Right ventricle myocardium superior (tissue), 1 donor: ENCODE measurements at regions not wholly inside any gene's neighbourhood (a gene's known extent, or its start where the extent isn't known, plus 50 kb on each side); places are given as distances from the start of the nearest gene placed in this dataset.
"Not testable (repeated sequence)": the region's sequence is repeated elsewhere in the genome, so short reads cannot be mapped to it uniquely, and the experiment has no call there.

Source experiments
- ATAC-seq: fragments of 200-7000 bp; cut with Tn5 transposase; one replicate; pipeline ENCODE4 v1.9.1; 2020; ENCODE audit warnings: mild to moderate bottlenecking; ENCODE audit not compliant: poor library complexity
- DNase-seq: peaks from one replicate; pipeline ENCODE4 v3.0.0-alpha.2; 2020
- intact Hi-C: fragments of 100-400 bp; cut with DNase I; formaldehyde crosslinking; loops from one replicate; pipeline ENCODE4 v1.11.2; 2022
- donor health status: DM: no; HTN: yes; CAD: no; lungs with severe emphysema.

DNA sequence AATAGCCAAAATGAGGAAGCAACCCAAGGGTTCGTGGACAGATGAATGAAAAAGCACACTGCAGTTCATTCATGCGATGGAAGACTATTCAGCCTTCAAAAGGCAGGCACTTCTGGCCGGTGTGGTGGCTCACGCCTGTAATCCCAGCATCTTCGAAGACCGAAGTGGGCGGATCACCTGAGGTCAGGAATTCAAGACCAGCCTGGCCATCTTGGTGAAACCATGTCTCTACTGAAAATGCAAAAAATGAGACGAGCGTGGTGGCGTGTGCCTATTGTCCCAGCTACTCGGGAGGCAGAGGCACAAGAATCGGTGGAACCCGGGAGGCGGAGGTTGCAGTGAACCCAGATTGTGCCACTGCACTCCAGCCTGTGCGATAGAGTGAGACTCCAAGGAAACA is 114.1 kb upstream of the HMX1 start:
- intact Hi-C loops, ATAC-seq, DNase-seq: not testable (repeated sequence)

DNA sequence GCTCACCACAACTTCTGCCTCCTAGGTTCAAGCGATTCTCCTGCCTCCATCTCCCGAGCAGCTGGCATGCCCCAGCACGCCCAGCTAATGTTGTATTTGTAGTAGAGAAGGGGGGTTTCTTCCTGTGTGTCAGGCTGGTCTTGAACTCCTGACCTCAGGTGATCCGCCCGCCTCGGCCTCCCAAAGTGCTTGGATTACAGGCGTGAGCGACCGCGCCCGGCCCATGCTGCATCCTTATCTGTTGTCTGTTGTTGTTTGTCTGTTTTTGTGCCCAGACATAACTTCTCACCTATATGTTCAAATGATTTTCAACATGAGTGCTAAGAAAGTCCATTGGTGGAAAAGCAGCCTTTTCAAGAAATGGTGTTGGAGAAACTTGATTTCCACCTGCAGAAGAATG is 113.0 kb upstream of the HMX1 start:
- DNase-seq, intact Hi-C loops, ATAC-seq: not testable (repeated sequence)

DNA sequence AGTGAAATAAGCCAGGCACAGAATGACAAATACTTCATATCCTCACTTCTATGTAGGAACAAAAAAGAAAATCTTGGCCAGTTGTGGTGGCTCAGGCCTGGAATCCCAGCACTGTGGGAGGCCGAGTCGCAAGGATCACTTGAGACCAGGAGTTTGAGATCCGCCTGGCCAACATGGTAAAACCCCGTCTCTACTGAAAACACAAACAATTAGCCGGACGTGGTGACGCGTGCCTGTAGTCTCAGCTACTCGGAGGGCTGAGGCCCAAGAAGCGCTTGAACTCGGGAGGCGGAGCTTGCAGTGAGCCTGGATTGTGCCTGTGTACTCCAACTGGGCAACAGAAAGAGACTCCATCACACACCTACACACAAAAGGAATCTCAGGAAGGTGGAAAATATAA is 112.3 kb upstream of the HMX1 start:
- intact Hi-C loops, ATAC-seq: not testable (repeated sequence)

DNA sequence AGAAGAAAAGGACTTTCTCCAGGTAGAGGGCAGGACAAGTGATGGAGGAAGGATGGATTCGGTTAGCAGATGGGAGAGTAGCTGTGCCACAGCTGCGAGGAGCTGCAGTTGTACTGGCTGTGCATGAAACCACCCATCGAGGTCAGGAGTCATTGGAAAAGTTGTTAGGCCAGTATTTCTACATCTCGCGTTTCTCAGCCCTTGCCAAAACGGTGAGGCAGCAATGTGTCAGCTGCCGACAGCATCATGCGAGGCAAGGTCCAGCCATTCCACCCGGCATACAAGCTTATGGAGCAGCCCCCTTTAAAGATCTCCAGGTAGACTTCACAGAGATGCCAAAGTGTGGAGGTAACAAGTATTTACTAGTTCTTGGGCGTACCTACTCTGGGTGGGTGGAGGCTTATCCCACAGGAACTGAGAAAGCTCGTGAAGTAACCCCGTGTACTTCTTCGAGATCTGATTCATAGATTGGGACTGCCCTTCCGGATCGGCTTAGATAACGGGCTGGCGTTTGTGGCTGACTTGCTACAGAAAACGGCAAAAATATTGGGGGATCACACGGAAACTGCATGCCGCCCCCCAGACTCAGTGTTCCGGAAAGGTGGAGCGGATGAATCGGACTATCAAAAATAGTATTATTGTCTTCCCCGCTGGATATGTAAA is 105.0 kb upstream of the HMX1 start:
- ATAC-seq, DNase-seq, intact Hi-C loops: not testable (repeated sequence)

More for the DNA sequence above, 112.3 kb upstream of the HMX1 start:
- not testable (repeated sequence) for DNase-seq

DNA sequence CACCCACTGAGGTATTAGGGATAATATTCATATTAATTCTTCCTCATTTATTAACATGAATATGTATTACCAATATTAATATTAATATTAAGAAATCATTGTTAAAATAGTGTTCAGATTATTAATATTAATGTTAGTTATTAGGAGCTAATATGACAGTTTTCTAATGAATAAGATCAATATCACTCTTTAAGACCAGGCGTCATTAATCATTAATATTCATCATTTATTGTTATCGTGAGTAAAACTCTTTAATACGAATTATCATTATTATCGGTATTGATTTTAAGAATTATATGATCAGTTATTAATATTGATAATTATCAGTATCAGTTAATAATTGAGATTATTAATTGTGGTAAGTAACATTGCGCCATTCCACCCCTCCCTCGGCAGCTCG is 101.0 kb upstream of the HMX1 start:
- not testable (repeated sequence) for DNase-seq, ATAC-seq

DNA sequence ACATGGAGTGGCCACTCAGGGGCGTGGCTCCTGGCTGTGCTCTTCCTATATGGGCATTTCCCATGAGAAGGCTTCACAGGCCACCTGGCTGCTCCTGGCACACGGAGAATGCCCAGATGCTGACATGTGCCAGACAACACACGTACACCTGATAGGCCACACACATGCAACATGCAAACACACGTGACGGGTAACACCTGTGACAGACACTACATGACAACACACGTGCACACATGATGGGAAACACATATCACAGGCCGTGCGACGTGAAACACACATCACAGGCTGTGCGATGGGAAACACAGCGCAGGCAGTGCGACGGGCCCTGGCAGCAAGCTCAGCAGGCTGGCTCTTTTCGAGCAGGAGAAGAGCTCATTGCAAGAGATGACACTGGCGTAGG is 94.3 kb upstream of the HMX1 start:
- intact Hi-C loops, DNase-seq, ATAC-seq: not testable (repeated sequence)

More for the DNA sequence above, 101.0 kb upstream of the HMX1 start:
- intact Hi-C loops = not testable (repeated sequence)

DNA sequence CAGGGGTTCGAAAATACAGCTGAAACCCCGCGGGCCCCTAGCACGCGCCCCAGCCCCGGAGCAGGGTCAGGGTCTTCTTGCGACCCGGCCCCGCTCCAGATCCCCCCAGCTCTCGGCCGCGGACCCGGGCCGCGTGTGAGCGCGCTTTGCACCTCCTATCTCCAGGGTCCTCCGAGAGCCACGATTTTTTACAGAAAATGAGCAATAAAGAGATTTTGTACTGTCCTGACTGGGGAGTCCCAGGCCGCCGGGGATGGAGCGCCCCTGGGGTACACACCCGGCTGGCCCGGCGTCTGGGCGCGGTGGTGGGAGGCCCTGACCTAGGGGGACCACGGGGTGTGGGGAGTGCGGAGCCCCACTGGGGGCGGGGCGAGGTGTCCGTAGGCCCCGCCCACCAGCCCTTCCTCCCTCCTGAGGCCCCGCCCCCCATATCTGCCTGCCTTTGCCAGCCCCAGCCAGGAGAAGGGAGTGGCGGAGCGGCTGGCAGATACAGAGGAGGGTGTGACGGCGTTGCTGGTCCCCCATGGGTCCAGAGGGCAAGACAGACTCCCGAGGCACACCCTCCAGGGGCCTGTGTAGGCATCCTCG is 92.7 kb upstream of the HMX1 start:
- DNase-seq, ATAC-seq, intact Hi-C loops: not testable (repeated sequence)

DNA sequence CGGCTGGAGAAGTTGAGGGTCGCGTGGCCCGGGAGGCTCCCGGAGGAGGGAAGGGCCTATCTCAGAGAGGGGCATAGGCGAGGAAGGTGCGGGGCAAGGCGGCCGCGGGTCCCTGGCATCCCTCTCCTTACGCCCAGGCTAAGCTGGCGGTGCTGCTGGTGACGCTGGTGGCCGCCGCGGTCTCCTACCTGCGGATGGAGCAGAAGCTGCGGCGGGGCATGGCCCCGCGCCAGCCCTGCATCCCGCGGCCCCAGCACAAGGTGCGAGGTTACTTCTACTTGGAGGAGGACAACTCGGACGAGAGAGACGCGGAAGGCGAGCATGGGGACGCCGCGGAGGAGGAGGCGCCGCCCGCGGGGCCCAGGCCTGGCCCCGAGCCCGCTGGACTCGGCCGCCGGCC is 91.9 kb upstream of the HMX1 start:
- DNase-seq, intact Hi-C loops, ATAC-seq: not testable (repeated sequence)

DNA sequence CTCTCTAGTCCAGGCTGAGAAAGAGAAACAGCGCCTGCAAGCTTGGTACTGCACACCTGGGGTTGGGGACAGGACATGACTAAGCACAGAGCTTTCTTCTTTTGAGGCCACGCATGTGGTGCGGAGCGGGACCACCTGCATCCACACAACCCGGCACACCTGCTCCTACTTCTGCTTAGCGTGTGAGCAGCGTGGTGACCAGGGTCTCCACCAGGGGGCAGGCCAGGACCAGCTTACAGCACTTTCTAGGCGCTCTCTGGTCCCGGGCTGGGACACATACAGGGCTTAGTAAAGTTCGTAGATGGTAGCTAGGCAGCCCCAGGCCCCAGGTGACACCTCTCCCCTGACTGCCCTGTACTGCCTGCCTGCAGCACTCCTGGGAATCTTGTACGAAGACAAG is 89.7 kb upstream of the HMX1 start:
- intact Hi-C loops, ATAC-seq, DNase-seq: not testable (repeated sequence)

DNA sequence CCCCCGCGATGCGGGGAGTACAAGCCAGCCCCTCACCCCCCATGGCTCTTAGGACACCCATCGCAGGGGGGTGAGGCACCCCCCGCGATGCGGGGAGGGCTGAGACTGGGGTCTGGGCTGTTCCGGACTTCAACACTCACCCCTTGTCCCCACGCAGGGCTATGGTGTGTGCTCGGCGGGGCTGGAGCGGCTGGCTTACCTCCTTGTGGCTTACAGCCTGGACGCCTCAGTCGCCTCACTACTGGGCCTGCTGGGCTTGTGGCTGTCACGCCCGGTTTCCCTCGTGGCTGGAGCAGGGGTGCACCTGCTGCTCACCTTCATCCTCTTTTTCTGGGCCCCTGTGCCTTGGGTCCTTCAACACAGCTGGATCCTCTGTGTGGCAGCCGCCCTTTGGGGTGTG is 87.8 kb upstream of the HMX1 start:
- ATAC-seq, intact Hi-C loops, DNase-seq: not testable (repeated sequence)

DNA sequence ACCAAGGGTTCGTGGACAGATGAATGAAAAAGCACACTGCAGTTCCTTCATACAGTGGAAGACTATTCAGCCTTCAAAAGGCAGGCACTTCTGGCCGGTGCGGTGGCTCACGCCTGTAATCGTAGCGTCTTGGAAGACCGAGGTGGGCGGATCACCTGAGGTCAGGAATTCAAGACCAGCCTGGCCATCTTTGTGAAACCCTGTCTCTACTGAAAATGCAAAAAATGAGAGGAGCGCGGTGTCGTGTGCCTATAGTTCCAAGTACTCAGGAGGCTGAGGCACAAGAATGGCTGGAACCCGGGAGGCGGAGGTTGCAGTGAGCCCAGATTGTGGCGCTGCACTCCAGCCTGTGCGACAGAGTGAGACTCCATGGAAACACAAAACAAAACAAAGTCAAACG is 82.4 kb upstream of the HMX1 start:
- intact Hi-C loops, DNase-seq, ATAC-seq: not testable (repeated sequence)

DNA sequence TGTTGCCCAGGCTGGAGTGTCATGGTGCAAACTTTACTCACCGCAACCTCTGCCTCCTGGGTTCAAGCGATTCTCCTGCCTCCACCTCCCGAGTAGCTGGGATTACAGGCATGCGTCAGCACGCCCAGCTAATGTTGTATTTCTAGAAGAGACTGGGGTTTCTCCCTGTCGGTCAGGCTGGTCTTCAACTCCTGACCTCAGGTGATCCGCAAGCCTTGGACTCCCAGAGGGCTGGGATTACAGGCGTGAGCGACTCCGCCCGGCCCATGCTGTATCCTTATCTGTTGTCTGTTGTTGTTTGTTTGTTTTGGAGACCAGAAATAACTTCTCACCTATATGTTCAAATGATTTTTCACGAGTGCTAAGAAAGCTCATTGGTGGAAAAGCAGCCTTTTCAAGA is 81.2 kb upstream of the HMX1 start:
- intact Hi-C loops, DNase-seq, ATAC-seq: not testable (repeated sequence)

DNA sequence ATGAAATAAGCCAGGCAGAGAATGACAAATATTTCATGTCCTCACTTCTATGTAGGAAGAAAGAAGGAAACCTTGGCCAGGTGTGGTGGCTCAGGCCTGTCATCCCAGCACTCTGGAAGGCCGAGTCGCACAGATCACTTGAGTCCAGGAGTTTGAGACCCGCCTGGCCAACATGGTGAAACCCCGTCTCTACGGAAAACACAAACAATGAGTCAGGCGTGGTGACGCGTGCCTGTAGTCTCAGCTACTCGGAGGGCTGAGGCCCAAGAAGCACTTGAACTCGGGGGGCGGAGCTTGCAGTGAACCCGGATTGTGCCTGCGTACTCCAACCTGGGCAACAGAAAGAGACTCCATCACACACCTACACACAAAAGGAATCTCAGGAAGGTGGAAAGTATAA is 80.5 kb upstream of the HMX1 start:
- DNase-seq, intact Hi-C loops, ATAC-seq: not testable (repeated sequence)

DNA sequence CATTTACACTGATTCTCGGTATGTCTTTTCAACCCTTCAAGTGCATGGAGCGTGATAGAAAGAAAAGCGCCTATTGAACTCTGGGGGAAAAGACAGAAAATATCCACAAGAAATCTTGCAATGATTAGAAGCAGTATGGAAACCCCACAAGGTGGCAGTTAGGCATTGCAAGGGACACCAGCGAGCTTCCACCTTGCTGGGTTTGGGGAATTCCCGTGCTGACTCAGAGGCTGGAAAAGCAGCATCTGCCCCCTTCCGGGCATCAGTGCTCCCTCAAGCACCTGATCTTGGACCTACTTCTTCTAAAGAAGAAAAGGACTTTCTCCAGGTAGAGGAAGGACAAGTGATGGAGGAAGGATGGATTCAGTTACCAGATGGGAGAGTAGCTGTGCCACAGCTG is 73.9 kb upstream of the HMX1 start:
- ATAC-seq, DNase-seq, intact Hi-C loops: not testable (repeated sequence)

DNA sequence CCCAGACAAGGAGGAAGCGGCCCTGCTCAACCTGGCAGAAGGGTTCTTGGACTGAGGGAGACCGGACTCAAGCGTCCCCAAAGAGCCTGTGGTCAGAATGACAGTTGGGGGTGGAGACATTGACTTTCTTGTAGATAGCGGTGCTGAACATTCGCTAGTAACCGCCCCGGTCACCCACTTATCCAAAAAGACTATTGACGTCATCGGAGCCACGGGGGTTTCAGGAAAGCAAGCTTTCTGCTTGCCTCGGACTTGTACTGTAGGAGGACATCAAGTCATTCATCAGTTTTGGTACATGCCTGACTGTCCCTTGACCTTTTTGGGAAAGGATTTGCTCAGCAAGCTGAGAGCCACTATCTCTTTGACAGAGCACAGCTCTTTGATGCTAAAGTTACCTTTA is 71.7 kb upstream of the HMX1 start:
- intact Hi-C loops, DNase-seq, ATAC-seq: not testable (repeated sequence)

DNA sequence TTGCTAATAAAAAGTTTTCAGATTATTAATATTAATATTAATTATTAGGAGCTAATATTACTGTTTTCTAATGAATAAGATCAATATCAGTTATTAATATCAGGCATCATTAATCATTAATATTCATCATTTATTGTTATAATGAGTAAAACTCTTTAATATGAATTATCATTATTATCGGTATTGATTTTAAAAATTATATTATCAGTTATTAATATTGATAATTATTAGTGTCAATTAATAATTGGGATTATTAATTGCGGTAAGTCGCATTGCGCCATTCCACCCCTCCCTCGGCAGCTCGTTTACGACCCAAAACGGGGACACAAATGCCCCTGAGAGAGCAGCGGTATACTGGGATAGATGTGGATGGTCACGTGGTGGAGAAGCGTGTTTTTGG is 70.4 kb upstream of the HMX1 start:
- ATAC-seq, DNase-seq, intact Hi-C loops: not testable (repeated sequence)

DNA sequence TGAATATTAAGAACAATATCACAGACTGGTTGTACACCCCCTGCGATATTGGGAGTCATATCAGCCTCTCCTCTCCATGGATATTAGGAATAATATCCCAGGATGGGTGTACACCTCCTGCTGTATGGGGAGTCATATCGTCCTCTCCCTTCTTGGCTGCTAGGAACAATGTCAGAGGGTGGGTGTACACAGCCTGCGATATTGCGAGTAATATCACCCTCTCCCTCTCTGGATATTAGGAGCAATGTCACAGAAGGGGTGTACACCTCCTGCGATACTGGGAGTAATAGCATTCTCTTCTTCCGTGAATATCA is 69.8 kb upstream of the HMX1 start:
- DNase-seq, ATAC-seq, intact Hi-C loops: not testable (repeated sequence)

DNA sequence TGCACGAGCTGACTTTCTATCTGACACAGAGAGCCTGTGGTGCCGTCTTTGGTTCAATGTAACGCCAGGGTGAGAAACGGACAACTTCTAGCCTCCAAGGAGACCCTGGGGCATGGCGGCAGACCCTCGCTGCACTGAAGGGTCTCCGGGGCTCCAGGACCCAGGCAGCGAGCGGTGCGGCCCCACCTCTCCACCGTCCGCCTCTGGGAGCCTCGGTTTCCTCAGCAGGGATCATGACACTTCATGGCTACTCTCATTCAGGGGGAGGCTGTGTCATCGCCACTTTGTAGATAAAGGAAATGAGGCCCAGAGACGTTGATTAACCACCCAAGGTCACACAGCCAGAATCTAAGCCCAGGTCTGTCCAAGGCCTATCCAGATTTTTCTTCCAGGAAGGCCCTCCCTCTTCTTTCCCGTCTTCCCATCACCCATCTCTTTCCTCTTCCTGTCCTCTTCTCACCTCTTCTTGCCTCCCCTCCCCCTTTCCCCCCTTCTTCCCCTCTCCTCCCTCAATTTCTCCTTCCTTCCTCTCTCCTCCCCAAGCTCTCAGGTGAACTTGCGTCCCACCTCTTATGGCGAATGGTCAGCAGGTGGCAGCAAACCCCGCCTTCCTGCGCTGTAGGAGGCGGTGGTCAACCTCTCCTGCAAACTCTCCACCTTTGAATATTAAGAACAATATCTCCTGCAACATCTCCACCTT is 69.3 kb upstream of the HMX1 start:
- DNase-seq (no peak), ATAC-seq (no peak)
- intact Hi-C loops = no loop called here

DNA sequence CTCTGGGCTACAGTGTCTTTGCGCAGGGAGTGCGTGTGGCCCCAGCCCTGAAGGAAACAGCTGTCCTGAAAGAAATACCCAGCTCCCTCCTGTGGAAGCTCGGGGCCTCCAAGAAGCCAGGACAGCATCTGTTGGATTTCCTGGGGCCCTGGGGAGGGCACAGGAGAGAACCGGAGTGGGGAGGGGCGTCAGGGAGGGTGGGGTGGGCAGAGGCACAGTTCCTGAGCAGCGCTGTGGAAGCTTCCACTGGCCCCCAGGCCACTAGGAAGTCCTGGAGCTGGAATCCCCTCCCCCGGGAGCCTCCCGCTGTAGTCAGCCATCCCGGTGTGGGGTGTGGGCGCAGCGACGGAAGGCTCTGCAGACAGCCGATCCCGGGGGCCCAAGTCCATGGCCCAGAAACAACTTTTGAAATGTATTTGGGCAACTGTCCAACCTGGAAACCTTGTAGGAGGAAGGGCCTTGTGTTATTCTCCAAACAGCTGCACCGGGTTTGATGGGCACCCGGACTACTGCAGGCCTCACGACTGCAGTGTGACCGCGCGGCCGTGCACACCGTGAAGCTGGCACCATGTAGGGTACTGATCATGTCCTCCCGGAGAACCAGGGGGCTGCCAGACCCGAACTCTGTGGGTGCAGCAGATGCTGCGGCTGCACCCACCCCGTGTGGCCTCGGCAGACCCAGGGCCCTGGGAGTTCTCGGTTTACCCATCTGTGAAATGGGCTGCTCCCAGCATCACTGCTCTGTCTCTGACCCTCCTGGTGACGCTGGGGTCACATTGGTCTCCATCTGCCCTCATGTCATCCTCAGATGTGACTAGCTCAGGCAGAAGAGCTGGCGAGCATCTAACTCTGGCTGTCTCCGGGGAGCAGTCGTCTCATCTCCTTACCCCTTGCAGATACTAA is 68.5 kb upstream of the HMX1 start:
- no peak for ATAC-seq
- DNase-seq = no peak
- intact Hi-C loops = no loop called here
